ENCODE measurements at regions not wholly inside any gene's neighbourhood (a gene's known extent, or its start where the extent isn't known, plus 50 kb on each side); places are given as distances from the start of the nearest gene placed in this dataset.

DNA sequence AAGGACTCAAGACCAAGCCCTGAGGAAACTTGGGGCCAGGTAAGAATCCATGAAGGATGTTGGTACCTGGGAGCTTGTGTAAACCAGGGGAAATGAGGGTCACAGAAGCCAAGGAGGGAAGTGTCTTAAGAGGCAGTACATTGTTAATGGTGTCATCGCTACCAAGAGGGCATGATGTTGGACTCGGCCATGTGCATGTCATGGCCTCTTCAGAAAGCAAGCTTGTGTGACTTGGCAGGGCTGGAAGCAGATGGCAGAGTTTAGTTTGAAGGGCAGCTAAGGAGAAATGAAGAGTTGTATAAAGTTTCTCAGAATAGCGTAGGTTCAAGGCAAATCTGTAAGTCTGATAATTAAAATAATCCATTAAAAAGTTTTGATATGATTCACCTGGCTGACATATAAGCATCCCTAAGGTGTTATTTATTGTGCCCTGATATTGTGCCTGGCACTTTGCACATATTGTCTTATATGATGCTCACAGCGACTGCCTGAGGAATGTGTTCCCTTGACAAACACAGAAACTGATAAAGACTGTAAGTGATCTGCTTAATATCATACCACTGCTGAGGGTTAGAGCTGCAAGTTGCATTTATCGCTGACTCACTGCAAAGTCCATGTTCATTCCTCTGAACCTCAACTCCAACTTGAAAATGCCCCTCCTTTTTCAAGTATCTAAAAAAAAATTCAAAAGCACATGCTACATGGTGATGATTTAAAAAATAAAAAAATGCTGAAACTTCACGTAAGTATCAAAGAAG lies 81.3 kb upstream of the PTPN3 start:
- ATAC-seq = no peak
- no peak for TF ChIP-seq POLR2A (IDR thresholded peaks at IDR 0.05)
- TF ChIP-seq, protein P1, sequence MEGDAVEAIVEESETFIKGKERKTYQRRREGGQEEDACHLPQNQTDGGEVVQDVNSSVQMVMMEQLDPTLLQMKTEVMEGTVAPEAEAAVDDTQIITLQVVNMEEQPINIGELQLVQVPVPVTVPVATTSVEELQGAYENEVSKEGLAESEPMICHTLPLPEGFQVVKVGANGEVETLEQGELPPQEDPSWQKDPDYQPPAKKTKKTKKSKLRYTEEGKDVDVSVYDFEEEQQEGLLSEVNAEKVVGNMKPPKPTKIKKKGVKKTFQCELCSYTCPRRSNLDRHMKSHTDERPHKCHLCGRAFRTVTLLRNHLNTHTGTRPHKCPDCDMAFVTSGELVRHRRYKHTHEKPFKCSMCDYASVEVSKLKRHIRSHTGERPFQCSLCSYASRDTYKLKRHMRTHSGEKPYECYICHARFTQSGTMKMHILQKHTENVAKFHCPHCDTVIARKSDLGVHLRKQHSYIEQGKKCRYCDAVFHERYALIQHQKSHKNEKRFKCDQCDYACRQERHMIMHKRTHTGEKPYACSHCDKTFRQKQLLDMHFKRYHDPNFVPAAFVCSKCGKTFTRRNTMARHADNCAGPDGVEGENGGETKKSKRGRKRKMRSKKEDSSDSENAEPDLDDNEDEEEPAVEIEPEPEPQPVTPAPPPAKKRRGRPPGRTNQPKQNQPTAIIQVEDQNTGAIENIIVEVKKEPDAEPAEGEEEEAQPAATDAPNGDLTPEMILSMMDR (IDR thresholded peaks at IDR 0.05) = no peak
- DNase-seq = no peak
- intact Hi-C loops (cut with DNase I) = no loop called here
- no peaks in the 10 kb centered on the region for H3K36me3 ChIP-seq
- H3K4me1 ChIP-seq = no peaks in the 10 kb centered on the region
- WGBS (ENCODE audit: insufficient coverage, low coverage, low lambda C conversion rate, missing lambda C conversion rate) = 76% methylated on average over 5 of the region's 6 CpGs
- no peak overlapping the region for H3K4me3 ChIP-seq
- H3K9me3 ChIP-seq = no peaks in the 10 kb centered on the region
- no peaks in the 10 kb centered on the region for H3K27me3 ChIP-seq
- H3K27ac ChIP-seq = no peak overlapping the region

DNA sequence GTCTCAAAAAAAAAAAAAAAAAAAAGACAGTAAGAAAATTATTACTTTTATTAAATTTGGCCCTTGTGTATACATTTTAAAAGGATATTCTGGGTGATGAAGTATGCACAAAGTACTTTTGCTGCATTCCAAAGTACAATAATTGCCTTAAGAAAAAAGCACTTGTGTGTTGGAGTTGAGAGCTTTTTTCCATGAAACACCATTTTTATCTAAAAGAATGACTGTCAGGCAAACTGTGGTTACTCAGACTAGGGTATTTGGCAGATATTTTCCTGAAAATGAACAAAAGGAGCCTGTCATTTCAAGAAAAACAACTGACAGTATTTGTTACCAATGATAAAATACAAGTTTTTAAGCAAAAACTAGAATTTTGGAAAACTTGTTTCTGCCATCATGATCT lies 84.3 kb upstream of the PTPN3 start:
- H3K27ac ChIP-seq = no peak overlapping the region
- TF ChIP-seq POLR2A (IDR thresholded peaks at IDR 0.05) = no peak
- TF ChIP-seq, protein P1 (IDR thresholded peaks at IDR 0.05) = no peak
- H3K27me3 ChIP-seq = no peaks in the 10 kb centered on the region
- no peak for DNase-seq
- no peak for ATAC-seq
- H3K4me1 ChIP-seq = peaks cover 0 to 4% (median 0%) of the 10 kb centered on the region in 4 donors
- H3K4me3 ChIP-seq = no peak overlapping the region
- no peaks in the 10 kb centered on the region for H3K36me3 ChIP-seq
- intact Hi-C loops (cut with DNase I) = no loop called here
- H3K9me3 ChIP-seq = no peaks in the 10 kb centered on the region

DNA sequence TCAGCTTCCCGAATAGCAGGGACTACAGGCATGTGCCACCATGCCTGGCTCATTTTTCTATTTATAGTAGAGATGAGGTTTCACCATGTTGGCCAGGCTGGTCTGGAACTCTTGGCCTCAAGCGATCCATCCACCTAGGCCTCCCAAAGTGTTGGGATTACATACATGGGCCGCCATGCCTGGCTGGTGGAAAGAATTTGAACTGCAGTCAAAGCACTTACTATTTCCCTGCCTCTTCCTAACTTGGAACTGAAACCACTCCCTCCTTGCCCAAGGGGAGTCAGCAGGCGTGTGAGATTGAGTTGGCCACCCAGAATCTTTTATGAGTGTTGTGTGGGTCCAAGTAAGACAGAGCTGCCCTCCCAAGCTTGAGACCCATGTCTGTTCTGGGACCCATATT lies 86.1 kb upstream of the PTPN3 start:
- peaks cover 0 to 12% (median 0%) of the 10 kb centered on the region in 4 donors for H3K4me1 ChIP-seq
- intact Hi-C loops (cut with DNase I) = no loop called here
- no peaks in the 10 kb centered on the region for H3K27me3 ChIP-seq
- no peaks in the 10 kb centered on the region for H3K9me3 ChIP-seq
- no CpG with 5 or more reads among the region's 4 CpGs for WGBS (ENCODE audit: insufficient coverage, low coverage, low lambda C conversion rate, missing lambda C conversion rate)
- ATAC-seq = no peak
- no peak for DNase-seq
- H3K27ac ChIP-seq = no peak overlapping the region
- H3K36me3 ChIP-seq = no peaks in the 10 kb centered on the region
- H3K4me3 ChIP-seq = no peak overlapping the region
- TF ChIP-seq, protein P1 (IDR thresholded peaks at IDR 0.05) = no peak
- TF ChIP-seq POLR2A (IDR thresholded peaks at IDR 0.05) = no peak

DNA sequence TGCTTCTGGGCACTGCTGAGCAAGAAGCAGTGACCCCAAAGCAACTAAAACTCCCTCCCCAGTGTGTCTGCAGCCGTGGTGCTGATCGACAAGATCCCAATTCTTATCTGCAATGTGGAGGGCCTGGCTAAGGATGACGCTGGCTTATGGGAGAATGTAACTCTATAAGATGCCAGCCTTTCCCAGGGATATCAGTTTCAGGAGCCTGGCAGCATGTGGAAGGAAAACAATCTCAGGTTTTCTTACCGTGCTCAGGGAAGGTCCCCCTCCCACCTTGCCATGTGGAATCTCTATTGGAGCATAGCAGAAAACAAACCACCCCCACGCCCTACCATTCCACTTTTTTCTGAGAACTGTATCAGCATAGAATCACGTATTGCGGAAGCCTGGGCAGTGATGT lies 87.7 kb upstream of the PTPN3 start:
- Histone ChIP-seq H3K4me1 (peaks cover 0 to 12% (median 0%) of the 10 kb centered on the region in 4 donors), H3K4me3 (no peak overlapping the region), H3K9me3 (no peaks in the 10 kb centered on the region), H3K27ac (no peak overlapping the region), H3K36me3 (no peaks in the 10 kb centered on the region), H3K27me3 (no peaks in the 10 kb centered on the region)
- no peak for ATAC-seq
- WGBS (ENCODE audit: insufficient coverage, low coverage, low lambda C conversion rate, missing lambda C conversion rate) = 95% methylated on average over 3 of the region's 7 CpGs
- TF ChIP-seq POLR2A (IDR thresholded peaks at IDR 0.05) = no peak
- TF ChIP-seq, protein P1 (IDR thresholded peaks at IDR 0.05) = no peak
- DNase-seq = no peak
- intact Hi-C loops (cut with DNase I) = no loop called here
